HG03139 (cell line): ENCODE measurements at regions not wholly inside any gene's neighbourhood (a gene's known extent, or its start where the extent isn't known, plus 50 kb on each side); places are given as distances from the start of the nearest gene placed in this dataset.

Source experiments
- ATAC-seq: cut with Tn5 transposase; IDR thresholded peaks from one replicate; pipeline ENCODE4 v1.9.1; 2021; ENCODE audit not compliant: unreplicated experiment

DNA sequence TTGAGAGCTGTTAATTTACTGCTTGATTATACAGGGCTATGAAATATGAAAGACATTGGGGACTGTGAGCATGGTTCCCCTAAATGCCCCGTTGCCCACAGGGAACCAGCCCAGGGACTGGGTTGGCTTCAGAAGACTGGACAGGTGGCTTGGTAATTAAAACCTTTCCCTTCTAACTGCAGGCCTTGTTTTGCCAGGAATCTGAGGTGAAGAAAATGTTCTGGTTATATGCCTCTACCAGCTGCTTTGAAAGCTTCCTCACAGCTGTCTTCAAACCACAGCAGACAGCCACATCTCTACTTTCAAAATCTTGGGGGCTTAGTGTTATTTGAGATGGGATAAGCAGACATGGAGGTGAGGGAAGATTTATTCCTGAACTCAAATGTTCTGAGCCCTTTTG is 153.3 kb upstream of the SPRY4 start:
- no peak for ATAC-seq

- ATAC-seq = no peak
Measured at GRCh38 chr5:142475102-142475513, 150.3 kb upstream of the SPRY4 start.

- ATAC-seq = no peak
Measured at GRCh38 chr5:142474431-142475094, 149.7 kb upstream of the SPRY4 start.

- no peak for ATAC-seq
Measured at GRCh38 chr5:142473038-142473437, 148.2 kb upstream of the SPRY4 start.

DNA sequence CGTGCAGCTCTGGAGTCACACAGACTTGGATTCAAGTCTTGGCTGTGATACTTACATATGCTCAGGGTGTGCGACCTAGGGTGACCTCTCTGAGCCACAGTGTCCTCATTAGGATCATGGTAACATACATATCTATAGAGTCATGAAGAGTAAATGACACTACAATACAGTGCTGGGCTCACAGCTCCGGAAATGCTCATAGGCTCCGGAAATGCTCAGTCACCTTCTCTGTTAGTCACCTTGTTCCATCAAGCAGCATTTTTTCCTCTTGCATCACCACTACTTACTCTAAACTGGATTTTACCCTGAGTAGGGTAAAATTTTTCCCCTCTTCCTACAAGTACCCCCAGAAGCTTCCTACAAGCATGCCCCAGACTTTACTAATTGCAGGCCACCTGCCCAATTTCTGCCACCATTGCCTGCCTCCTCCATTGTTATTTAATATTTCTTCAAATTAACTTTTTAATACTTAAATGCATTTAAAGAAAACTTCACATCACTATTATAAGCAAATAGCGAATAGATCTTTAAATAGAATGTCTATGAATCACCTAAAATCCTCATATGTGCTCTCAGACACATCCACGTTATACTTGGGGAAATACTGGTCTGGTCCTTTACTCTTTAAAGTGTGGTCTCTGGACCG is 147.6 kb upstream of the SPRY4 start:
- ATAC-seq = no peak

GRCh38 chr5:142466195-142466971 is 141.6 kb upstream of the SPRY4 start:
- ATAC-seq = no peak

GRCh38 chr5:142465476-142465875 is 140.7 kb upstream of the SPRY4 start:
- ATAC-seq = no peak

- no peak for ATAC-seq
Measured at GRCh38 chr5:142463904-142464303, 139.1 kb upstream of the SPRY4 start.

GRCh38 chr5:142461028-142461590 is 136.3 kb upstream of the SPRY4 start:
- ATAC-seq = no peak

GRCh38 chr5:142459209-142459608 is 134.4 kb upstream of the SPRY4 start:
- no peak for ATAC-seq

- ATAC-seq = no peak
Measured at GRCh38 chr5:142455856-142456255, 131.0 kb upstream of the SPRY4 start.

GRCh38 chr5:142453932-142454331 is 129.1 kb upstream of the SPRY4 start:
- ATAC-seq = no peak

DNA sequence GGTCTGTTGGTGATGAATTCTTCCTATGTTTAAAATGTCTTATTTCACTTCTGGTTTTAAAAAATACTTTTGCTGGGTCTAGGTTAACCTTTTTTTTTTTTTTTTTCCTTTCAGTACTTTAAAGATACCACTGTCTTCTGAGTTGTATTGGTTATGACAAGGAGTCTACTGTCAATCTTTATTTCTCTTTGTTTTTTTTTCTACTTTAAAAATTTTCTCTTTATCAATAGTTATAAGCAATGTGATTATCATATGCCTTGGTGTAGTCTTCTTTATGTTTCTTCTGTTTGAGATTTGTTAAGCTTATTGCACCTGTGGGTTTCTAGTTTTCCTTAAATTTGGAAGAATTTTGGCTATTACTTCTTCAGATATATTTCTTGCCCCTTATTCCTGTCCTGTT is 125.6 kb upstream of the SPRY4 start:
- no peak for ATAC-seq

- ATAC-seq = no peak
Measured at GRCh38 chr5:142447887-142448286, 123.1 kb upstream of the SPRY4 start.

DNA sequence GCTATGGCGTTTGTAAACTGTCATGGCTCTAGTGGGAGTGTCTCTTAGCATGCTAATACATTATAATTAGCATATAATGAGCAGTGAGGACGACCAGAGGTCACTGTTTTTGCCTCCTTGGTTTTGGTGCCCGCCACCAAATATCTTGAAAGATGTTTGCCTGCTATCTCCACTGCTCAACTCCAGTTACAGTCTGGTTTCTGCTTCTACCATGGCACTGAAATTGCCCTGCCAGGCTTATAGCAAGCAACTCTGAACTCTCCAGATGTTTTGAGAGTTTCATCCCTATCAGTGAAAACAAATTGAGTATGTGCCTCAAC is 122.1 kb upstream of the SPRY4 start:
- no peak for ATAC-seq

GRCh38 chr5:142446131-142446959 is 121.5 kb upstream of the SPRY4 start:
- no peak for ATAC-seq

GRCh38 chr5:142445266-142445665 is 120.4 kb upstream of the SPRY4 start:
- ATAC-seq = no peak

DNA sequence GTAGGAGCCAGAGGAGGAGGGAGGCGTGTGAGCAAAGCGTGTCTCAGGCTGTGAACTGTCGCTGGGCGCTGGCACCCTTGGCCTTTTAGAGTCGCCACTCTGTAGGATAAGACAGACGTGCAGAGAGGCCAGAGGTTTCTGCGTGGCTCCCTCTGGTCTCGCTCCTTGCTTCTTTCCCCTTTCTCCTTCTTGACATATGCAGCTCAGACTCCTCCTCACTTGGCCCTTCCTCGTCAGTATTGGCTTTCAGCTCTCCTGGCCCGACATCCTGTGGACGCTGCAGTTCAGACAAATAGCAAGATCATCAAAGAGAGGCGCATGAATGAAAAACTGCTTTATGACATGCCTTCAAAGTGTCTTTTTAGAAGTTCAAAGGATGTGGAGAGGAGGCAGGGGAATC is 116.8 kb upstream of the SPRY4 start:
- no peak for ATAC-seq

- ATAC-seq = no peak
Measured at GRCh38 chr5:142439207-142439860, 114.5 kb upstream of the SPRY4 start.

- no peak for ATAC-seq
Measured at GRCh38 chr5:142438573-142438972, 113.8 kb upstream of the SPRY4 start.

DNA sequence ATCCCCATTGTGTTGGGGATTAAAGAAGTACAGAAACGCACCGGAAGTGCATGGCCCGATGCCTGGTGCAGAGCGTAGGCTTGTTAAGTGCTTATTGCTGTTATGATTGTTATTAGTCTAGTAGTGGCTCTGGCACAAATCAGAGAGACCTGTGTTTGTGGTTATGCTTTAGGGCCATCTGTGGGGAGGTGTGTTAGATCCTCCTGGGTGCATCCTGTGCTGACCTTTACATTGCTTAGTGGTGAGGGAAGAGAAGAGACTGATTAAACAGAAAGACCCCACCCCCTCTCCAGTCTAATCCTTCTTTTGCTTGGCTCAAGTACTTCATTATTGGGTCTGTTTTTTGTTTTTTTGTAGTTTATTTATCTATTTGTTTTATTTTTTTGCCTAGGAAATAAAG is 112.7 kb upstream of the SPRY4 start:
- no peak for ATAC-seq
